B cell (primary cell): ENCODE measurements at regions not wholly inside any gene's neighbourhood (a gene's known extent, or its start where the extent isn't known, plus 50 kb on each side); places are given as distances from the start of the nearest gene placed in this dataset.
"Not testable (repeated sequence)": the region's sequence is repeated elsewhere in the genome, so short reads cannot be mapped to it uniquely, and the experiment has no call there.

ENCODE experiments used
- ATAC-seq: fragments of 200-7000 bp; cut with Tn5 transposase; one replicate; pipeline ENCODE4 v1.10.0; 2021; ENCODE audit warnings: low read depth, mild to moderate bottlenecking, moderate number of reproducible peaks, moderate library complexity
- CTCF ChIA-PET: fragments of 350-600 bp; sonication (Branson Sonifier 250); formaldehyde crosslinking; loops from one replicate; lab custom pipeline; 2021; ENCODE audit warnings: antibody characterized with exemption, inconsistent platforms; lab: Charles Lee
- POLR2A ChIA-PET: fragments of 350-600 bp; sonication (Branson Sonifier 250); formaldehyde crosslinking; loops from one replicate; lab custom pipeline; 2021; ENCODE audit warnings: antibody characterized with exemption; lab: Charles Lee
- DNase-seq: peaks from one replicate; pipeline ENCODE4 v3.0.0; 2013
- H2AFZ ChIP-seq: 2 replicates; pipeline ENCODE4 v1.6.1; 2012; ENCODE audit warnings: mild to moderate bottlenecking, low read depth, low read length; ENCODE audit not compliant: insufficient read depth, poor library complexity, severe bottlenecking
- H3K27ac ChIP-seq, 2 donors: 1 replicate in 1 of 2; 2 replicates in 1 of 2; pipeline ENCODE4 v1.5.1; 2012 to 2013; ENCODE audit warnings: low read length in 2 of 2, mild to moderate bottlenecking in 2 of 2, moderate library complexity in 1 of 2
- H3K27me3 ChIP-seq, 4 experiments: fragments of 200-600 bp in 1 of 4; sonication (generic) in 1 of 4; replicated peaks in 1 of 4; 1 replicate in 2 of 4; 2 replicates in 2 of 4; pipeline versions ENCODE4 v1.6.1 to v1.7.0; 2013 to 2016; ENCODE audit warnings: low read length in 3 of 4, mild to moderate bottlenecking in 2 of 4, mixed read lengths in 1 of 4, moderate library complexity in 1 of 4; ENCODE audit not compliant: insufficient read depth in 4 of 4, control insufficient read depth in 3 of 4; ENCODE audit errors: control extremely low read depth in 1 of 4
- H3K36me3 ChIP-seq, 2 experiments: replicated peaks in 1 of 2; 1 replicate in 1 of 2; 2 replicates in 1 of 2; pipeline versions ENCODE4 v1.6.1 to v1.7.1; 2013; ENCODE audit warnings: low read length in 1 of 2; ENCODE audit not compliant: insufficient read depth in 2 of 2, control insufficient read depth in 1 of 2; ENCODE audit errors: control extremely low read depth in 1 of 2, extremely low read depth in 1 of 2
- H3K4me1 ChIP-seq, 2 donors: fragments of 200-600 bp in 1 of 2; sonication (generic) in 1 of 2; 1 replicate in 1 of 2; 2 replicates in 1 of 2; pipeline versions ENCODE4 v1.5.1 to v1.6.1; 2013 to 2017; ENCODE audit warnings: low read length in 2 of 2; ENCODE audit not compliant: control insufficient read depth in 2 of 2, insufficient read depth in 2 of 2
- H3K4me2 ChIP-seq: replicated peaks from 2 replicates; pipeline ENCODE3; 2012; ENCODE audit warnings: mild to moderate bottlenecking, low read depth, low read length; ENCODE audit not compliant: poor library complexity, severe bottlenecking
- H3K4me3 ChIP-seq, 5 experiments: fragments of 200-600 bp in 1 of 5; sonication (generic) in 1 of 5; 1 replicate in 3 of 5; 2 replicates in 2 of 5; pipeline versions ENCODE4 v1.5.1 to v1.7.0; 2011 to 2016; ENCODE audit warnings: low read length in 4 of 5, mild to moderate bottlenecking in 4 of 5, low read depth in 2 of 5, control low read depth in 1 of 5, moderate library complexity in 1 of 5; ENCODE audit not compliant: insufficient read depth in 1 of 5; ENCODE audit errors: control extremely low read depth in 1 of 5, extremely low read depth in 1 of 5
- H3K79me2 ChIP-seq: fragments of 200-600 bp; sonication (generic); one replicate; pipeline ENCODE4 v1.6.0; 2016; ENCODE audit warnings: low read length; ENCODE audit not compliant: control insufficient read depth, insufficient read depth
- H3K9ac ChIP-seq: fragments of 200-600 bp; sonication (generic); 2 replicates; pipeline ENCODE4 v1.6.1; 2017; ENCODE audit warnings: mild to moderate bottlenecking, low read length, moderate library complexity
- H3K9me3 ChIP-seq, 3 donors: one replicate each; pipeline versions ENCODE4 v1.6.1 to v1.7.1; 2013; ENCODE audit warnings: low read length in 2 of 3; ENCODE audit not compliant: control insufficient read depth in 2 of 3, insufficient read depth in 1 of 3; ENCODE audit errors: control extremely low read depth in 1 of 3
- H4K20me1 ChIP-seq: 2 replicates; pipeline ENCODE4 v1.6.0; 2012; ENCODE audit warnings: mild to moderate bottlenecking, low read length; ENCODE audit not compliant: insufficient read depth, control insufficient read depth, poor library complexity, severe bottlenecking
- H3K27ac Mint-ChIP-seq: one replicate; pipeline ENCODE4 v1.8.0; 2021; ENCODE audit warnings: mixed read lengths
- H3K27me3 Mint-ChIP-seq: one replicate; pipeline ENCODE4 v1.8.0; 2021; ENCODE audit warnings: mixed read lengths
- H3K4me1 Mint-ChIP-seq: one replicate; pipeline ENCODE4 v1.8.0; 2021; ENCODE audit warnings: mixed read lengths
- H3K4me3 Mint-ChIP-seq: one replicate; pipeline ENCODE4 v1.8.0; 2021; ENCODE audit warnings: mixed read lengths
- H3K9me3 Mint-ChIP-seq: one replicate; pipeline ENCODE4 v1.8.0; 2022; ENCODE audit warnings: mixed read lengths; ENCODE audit not compliant: insufficient read depth
- CTCF ChIP-seq: fragments of 200-600 bp; IDR thresholded peaks from one replicate; pipeline ENCODE4 v1.8.0; 2022; ENCODE audit warnings: antibody characterized with exemption, mild to moderate bottlenecking
- EZH2 ChIP-seq: IDR thresholded peaks from 2 replicates; pipeline ENCODE4 v1.6.1; 2012; ENCODE audit warnings: borderline replicate concordance, low read depth, mild to moderate bottlenecking, moderate library complexity, low read length; ENCODE audit not compliant: insufficient read depth, poor library complexity, severe bottlenecking
- WGBS: methylation state at CpG from one replicate; pipeline ENCODE4 v1.1.5; 2013; ENCODE audit warnings: missing lambda C conversion rate; ENCODE audit not compliant: insufficient coverage; 5-methylcytosine and 5-hydroxymethylcytosine counted together
- intact Hi-C: fragments of 100-400 bp; cut with micrococcal nuclease; formaldehyde crosslinking; loops from one replicate; pipeline ENCODE4 v1.10.0; 2022

- no peak overlapping the region for H3K4me2 ChIP-seq
- H3K4me1 ChIP-seq, result no peaks in the 10 kb centered on the region
- H3K9me3 Mint-ChIP-seq, result peaks cover 6% of the 10 kb centered on the region
- no peaks in the 10 kb centered on the region for H3K79me2 ChIP-seq
- 100% methylated on average over 6 of the region's 6 CpGs for WGBS
- no peak overlapping the region for H3K9ac ChIP-seq
- no peak overlapping the region for H2AFZ ChIP-seq
- no peaks in the 10 kb centered on the region for H3K27me3 ChIP-seq
- DNase-seq (no peak), ATAC-seq (no peak)
- no peaks in the 10 kb centered on the region for H3K36me3 ChIP-seq
- ChIA-PET POLR2A (no interaction called here), CTCF (no interaction called here)
- no peak overlapping the region for H3K27ac ChIP-seq
- intact Hi-C loops, result no loop called here
- H3K4me3 ChIP-seq, result no peak overlapping the region
- H3K9me3 ChIP-seq, result peaks cover 0 to 3% (median 2%) of the 10 kb centered on the region in 3 donors
- H3K27ac Mint-ChIP-seq, result no peak overlapping the region
- no peaks in the 10 kb centered on the region for H3K27me3 Mint-ChIP-seq
- H3K4me1 Mint-ChIP-seq, result no peaks in the 10 kb centered on the region
- H4K20me1 ChIP-seq, result no peaks in the 10 kb centered on the region
- no peak for TF ChIP-seq EZH2
- no peak for TF ChIP-seq CTCF
- no peak overlapping the region for H3K4me3 Mint-ChIP-seq
Measured at GRCh38 chr2:149763358-149763757, 175.8 kb upstream of the MMADHC start.

- Histone ChIP-seq H3K27ac (no peak overlapping the region), H2AFZ (no peak overlapping the region), H3K36me3 (no peaks in the 10 kb centered on the region), H3K4me1 (no peaks in the 10 kb centered on the region), H3K27me3 (no peaks in the 10 kb centered on the region), H3K9me3 (peaks cover 0 to 7% (median 2%) of the 10 kb centered on the region in 3 donors), H3K9ac (no peak overlapping the region), H3K4me2 (no peak overlapping the region), H3K79me2 (no peaks in the 10 kb centered on the region), H3K4me3 (no peak overlapping the region), H4K20me1 (no peaks in the 10 kb centered on the region)
- WGBS, result no CpG with 5 or more reads among the region's 2 CpGs
- ATAC-seq (no peak), DNase-seq (no peak)
- ChIA-PET CTCF (interaction anchor here (0.5 kb wide), 1 partner anchor 8 kb away, joined by 3 read pairs; no protein-coding TSS in a partner anchor), POLR2A (no interaction called here)
- H3K4me3 Mint-ChIP-seq, result no peak overlapping the region
- no peak for TF ChIP-seq EZH2
- TF ChIP-seq CTCF, result no peak
- H3K27me3 Mint-ChIP-seq, result no peaks in the 10 kb centered on the region
- H3K4me1 Mint-ChIP-seq, result no peaks in the 10 kb centered on the region
- peaks cover 6% of the 10 kb centered on the region for H3K9me3 Mint-ChIP-seq
- H3K27ac Mint-ChIP-seq, result no peak overlapping the region
- intact Hi-C loops, result no loop called here
Measured at GRCh38 chr2:149761611-149762010, 174.0 kb upstream of the MMADHC start.

GRCh38 chr2:149759382-149759781, 171.8 kb upstream of the MMADHC start:
- intact Hi-C loops, H3K4me3 Mint-ChIP-seq, H3K27me3 Mint-ChIP-seq, H3K9ac ChIP-seq, H3K4me1 Mint-ChIP-seq, H3K4me1 ChIP-seq, H3K9me3 Mint-ChIP-seq, H3K79me2 ChIP-seq, H3K27me3 ChIP-seq, CTCF ChIA-PET, H3K27ac ChIP-seq, POLR2A ChIA-PET, DNase-seq, H2AFZ ChIP-seq, H4K20me1 ChIP-seq, H3K4me3 ChIP-seq, H3K4me2 ChIP-seq, H3K27ac Mint-ChIP-seq, ATAC-seq, H3K36me3 ChIP-seq: not testable (repeated sequence)
- WGBS, result no CpG with 5 or more reads among the region's 2 CpGs
- peaks cover 0 to 11% (median 2%) of the 10 kb centered on the region in 3 donors for H3K9me3 ChIP-seq
